ENCODE measurements at regions not wholly inside any gene's neighbourhood (a gene's known extent, or its start where the extent isn't known, plus 50 kb on each side); places are given as distances from the start of the nearest gene placed in this dataset.
"Not testable (repeated sequence)": the region's sequence is repeated elsewhere in the genome, so short reads cannot be mapped to it uniquely, and the experiment has no call there.

DNA sequence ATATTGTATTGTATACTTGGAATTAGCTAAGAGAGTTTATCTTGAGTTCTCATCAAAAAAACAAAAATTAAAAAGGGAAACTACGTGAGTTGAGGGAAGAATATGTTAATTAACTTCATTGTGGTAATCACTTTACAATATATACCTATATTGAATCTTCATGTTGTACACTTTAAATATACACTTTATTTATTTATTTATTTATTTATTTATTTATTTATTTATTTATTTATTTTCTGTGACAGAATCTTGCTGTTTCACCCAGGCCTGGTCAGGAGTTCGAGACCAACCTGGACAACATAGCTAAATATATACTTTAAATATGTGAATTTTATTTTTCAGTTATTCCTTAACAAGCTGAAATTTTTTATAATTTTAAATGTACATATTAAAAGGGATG, 74.1 kb downstream of the VIP start:
- Histone ChIP-seq H3K4me1 (no peaks in the 10 kb centered on the region), H3K36me3 (no peaks in the 10 kb centered on the region), H3K9me3 (no peaks in the 10 kb centered on the region), H3K27me3 (no peaks in the 10 kb centered on the region), H3K4me3 (no peak overlapping the region), H3K27ac (no peak overlapping the region)
- 82 to 90% (median 87%) methylated on average over 2 of the region's 2 CpGs for WGBS, 4 donors
- no peak for DNase-seq
- intact Hi-C loops (cut with DNase I) = no loop called here
- TF ChIP-seq CTCF (IDR thresholded peaks at IDR 0.05) (no peak), POLR2A (IDR thresholded peaks at IDR 0.05) (no peak)
- no peak for ATAC-seq

DNA sequence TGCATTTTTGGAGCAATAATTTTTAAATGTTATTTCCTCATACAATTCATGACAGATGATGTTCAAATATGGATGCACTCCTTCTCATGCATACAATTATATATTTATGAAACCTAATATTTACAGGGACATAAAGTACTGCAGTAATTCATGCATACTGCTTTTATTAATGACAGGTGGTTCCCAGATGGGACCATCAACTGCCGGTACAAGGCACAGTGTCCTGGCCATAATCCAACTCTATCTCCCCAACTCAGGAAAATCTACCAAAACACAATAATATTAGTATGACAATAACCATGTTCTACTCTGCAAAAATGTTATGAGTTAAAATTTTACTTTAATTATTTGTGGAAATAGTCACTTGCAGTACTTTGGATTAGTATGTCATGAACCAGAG, 77.8 kb downstream of the VIP start:
- no peak overlapping the region for H3K4me3 ChIP-seq
- TF ChIP-seq POLR2A (IDR thresholded peaks at IDR 0.05) = no peak
- no peak for TF ChIP-seq CTCF (IDR thresholded peaks at IDR 0.05)
- H3K9me3 ChIP-seq = no peaks in the 10 kb centered on the region
- ATAC-seq (no peak), DNase-seq (no peak)
- intact Hi-C loops (cut with DNase I) = no loop called here
- no peaks in the 10 kb centered on the region for H3K27me3 ChIP-seq
- no peaks in the 10 kb centered on the region for H3K36me3 ChIP-seq
- no peak overlapping the region for H3K27ac ChIP-seq
- H3K4me1 ChIP-seq = no peaks in the 10 kb centered on the region
- 38 to 61% (median 45%) methylated on average over 1 of the region's 1 CpG for WGBS, 4 donors

- H3K4me3 ChIP-seq; H3K9me3 ChIP-seq; DNase-seq; intact Hi-C loops (cut with DNase I); ATAC-seq; H3K27ac ChIP-seq; H3K4me1 ChIP-seq; H3K36me3 ChIP-seq; H3K27me3 ChIP-seq: not testable (repeated sequence)
- WGBS, 4 donors = 91 to 96% (median 95%) methylated on average over 14 to 31 of the region's 31 CpGs
These were observed 83.8 kb downstream of the VIP start for GRCh38 chr6:152834366-152834765.

GRCh38 chr6:152836523-152836922, 85.9 kb downstream of the VIP start:
- no peak for ATAC-seq
- H3K4me3 ChIP-seq = no peak overlapping the region
- H3K27me3 ChIP-seq = no peaks in the 10 kb centered on the region
- TF ChIP-seq CTCF (IDR thresholded peaks at IDR 0.05) = no peak
- no peak for TF ChIP-seq POLR2A (IDR thresholded peaks at IDR 0.05)
- intact Hi-C loops (cut with DNase I) = no loop called here
- H3K9me3 ChIP-seq = peaks cover 0 to 7% (median 0%) of the 10 kb centered on the region in 12 donors
- no peaks in the 10 kb centered on the region for H3K36me3 ChIP-seq
- DNase-seq = no peak
- WGBS, 4 donors = 19 to 33% (median 26%) methylated on average over 1 of the region's 1 CpG
- H3K4me1 ChIP-seq = no peaks in the 10 kb centered on the region
- no peak overlapping the region for H3K27ac ChIP-seq

- DNase-seq (no peak), ATAC-seq (no peak)
- Histone ChIP-seq H3K9me3 (peaks cover 0 to 2% (median 0%) of the 10 kb centered on the region in 12 donors), H3K27me3 (no peaks in the 10 kb centered on the region), H3K36me3 (no peaks in the 10 kb centered on the region), H3K4me3 (no peak overlapping the region), H3K4me1 (no peaks in the 10 kb centered on the region), H3K27ac (no peak overlapping the region)
- TF ChIP-seq CTCF (IDR thresholded peaks at IDR 0.05) (no peak), POLR2A (IDR thresholded peaks at IDR 0.05) (no peak)
- intact Hi-C loops (cut with DNase I) = no loop called here
These were observed 94.8 kb downstream of the VIP start for GRCh38 chr6:152845421-152845820.

All from heart left ventricle (tissue), 16 donors.